HFFc6 (cell line): ENCODE measurements at regions not wholly inside any gene's neighbourhood (a gene's known extent, or its start where the extent isn't known, plus 50 kb on each side); places are given as distances from the start of the nearest gene placed in this dataset.

Experiments
- DNase-seq: peaks from one replicate; pipeline ENCODE4 v3.0.0-alpha.2; 2018
- H3K27ac Mint-ChIP-seq: 2 replicates; pipeline ENCODE4 v1.8.0; 2020; ENCODE audit warnings: mild to moderate bottlenecking, mixed read lengths
- H3K27me3 Mint-ChIP-seq: 2 replicates; pipeline ENCODE4 v1.8.0; 2021; ENCODE audit warnings: mild to moderate bottlenecking, moderate library complexity, mixed read lengths; ENCODE audit not compliant: insufficient read depth
- H3K36me3 Mint-ChIP-seq: 2 replicates; pipeline ENCODE4 v1.8.0; 2021; ENCODE audit warnings: low read depth, mixed read lengths
- H3K4me1 Mint-ChIP-seq: 2 replicates; pipeline ENCODE4 v1.8.0; 2020; ENCODE audit warnings: low read depth, mixed read lengths
- H3K4me3 Mint-ChIP-seq: 2 replicates; pipeline ENCODE4 v1.8.0; 2020; ENCODE audit warnings: mild to moderate bottlenecking, moderate library complexity, mixed read lengths
- H3K9me3 Mint-ChIP-seq: 2 replicates; pipeline ENCODE4 v1.8.0; 2020; ENCODE audit warnings: mild to moderate bottlenecking, mixed read lengths
- CTCF ChIP-seq: fragments of 200-600 bp; sonication (generic); IDR thresholded peaks from 2 replicates; pipeline ENCODE4 v1.5.0; 2021; ENCODE audit warnings: antibody characterized with exemption, mild to moderate bottlenecking

- Mint-ChIP-seq H3K4me1 (peaks cover 34% of the 10 kb centered on the region; the same call in 1 of the 2 replicates), H3K4me3 (no peak overlapping the region), H3K27me3 (peaks cover 11% of the 10 kb centered on the region), H3K9me3 (no peaks in the 10 kb centered on the region), H3K36me3 (peaks cover 5% of the 10 kb centered on the region; the same call in 1 of the 2 replicates), H3K27ac (no peak overlapping the region)
- no peak for TF ChIP-seq CTCF
- DNase-seq: no peak
Observed at GRCh38 chr13:73580513-73581267, 521.9 kb downstream of the KLF5 start.

GRCh38 chr13:73579574-73580274 is 520.9 kb downstream of the KLF5 start:
- no peak for TF ChIP-seq CTCF
- no peaks in the 10 kb centered on the region for H3K9me3 Mint-ChIP-seq
- DNase-seq: no peak
- peaks cover 34% of the 10 kb centered on the region; the same call in 1 of the 2 replicates for H3K4me1 Mint-ChIP-seq
- H3K27me3 Mint-ChIP-seq: peaks cover 7% of the 10 kb centered on the region
- no peak overlapping the region for H3K27ac Mint-ChIP-seq
- H3K36me3 Mint-ChIP-seq: peaks cover under 1% of the 10 kb centered on the region; the same call in 1 of the 2 replicates
- no peak overlapping the region for H3K4me3 Mint-ChIP-seq

GRCh38 chr13:73578251-73578875 is 519.6 kb downstream of the KLF5 start:
- H3K36me3 Mint-ChIP-seq: no peaks in the 10 kb centered on the region
- peaks cover 22% of the 10 kb centered on the region; the same call in 1 of the 2 replicates for H3K4me1 Mint-ChIP-seq
- no peak for TF ChIP-seq CTCF
- no peak overlapping the region for H3K4me3 Mint-ChIP-seq
- no peak for DNase-seq
- H3K27me3 Mint-ChIP-seq: peaks cover 7% of the 10 kb centered on the region
- no peaks in the 10 kb centered on the region for H3K9me3 Mint-ChIP-seq
- H3K27ac Mint-ChIP-seq: no peak overlapping the region

GRCh38 chr13:73576291-73576690 is 517.5 kb downstream of the KLF5 start:
- TF ChIP-seq CTCF: no peak
- Mint-ChIP-seq H3K4me3 (no peak overlapping the region), H3K36me3 (no peaks in the 10 kb centered on the region), H3K27me3 (peaks cover 3% of the 10 kb centered on the region; the same call in 1 of the 2 replicates), H3K4me1 (peaks cover 19% of the 10 kb centered on the region; the same call in 1 of the 2 replicates), H3K9me3 (no peaks in the 10 kb centered on the region), H3K27ac (no peak overlapping the region)
- no peak for DNase-seq

- Mint-ChIP-seq H3K27ac (no peak overlapping the region), H3K36me3 (no peaks in the 10 kb centered on the region), H3K4me1 (no peaks in the 10 kb centered on the region; the same call in 1 of the 2 replicates), H3K9me3 (no peaks in the 10 kb centered on the region), H3K4me3 (no peak overlapping the region), H3K27me3 (no peaks in the 10 kb centered on the region; the same call in 1 of the 2 replicates)
- DNase-seq: no peak
- no peak for TF ChIP-seq CTCF
Observed at GRCh38 chr13:73572824-73573223, 514.0 kb downstream of the KLF5 start.
